GOT3 (cell line): ENCODE measurements at regions not wholly inside any gene's neighbourhood (a gene's known extent, or its start where the extent isn't known, plus 50 kb on each side); places are given as distances from the start of the nearest gene placed in this dataset.

ENCODE experiments used
- DNase-seq: peaks from one replicate; lab custom pipeline; 2025; ENCODE audit warnings: mixed read lengths; lab: John Stamatoyannopoulos, UW

DNA sequence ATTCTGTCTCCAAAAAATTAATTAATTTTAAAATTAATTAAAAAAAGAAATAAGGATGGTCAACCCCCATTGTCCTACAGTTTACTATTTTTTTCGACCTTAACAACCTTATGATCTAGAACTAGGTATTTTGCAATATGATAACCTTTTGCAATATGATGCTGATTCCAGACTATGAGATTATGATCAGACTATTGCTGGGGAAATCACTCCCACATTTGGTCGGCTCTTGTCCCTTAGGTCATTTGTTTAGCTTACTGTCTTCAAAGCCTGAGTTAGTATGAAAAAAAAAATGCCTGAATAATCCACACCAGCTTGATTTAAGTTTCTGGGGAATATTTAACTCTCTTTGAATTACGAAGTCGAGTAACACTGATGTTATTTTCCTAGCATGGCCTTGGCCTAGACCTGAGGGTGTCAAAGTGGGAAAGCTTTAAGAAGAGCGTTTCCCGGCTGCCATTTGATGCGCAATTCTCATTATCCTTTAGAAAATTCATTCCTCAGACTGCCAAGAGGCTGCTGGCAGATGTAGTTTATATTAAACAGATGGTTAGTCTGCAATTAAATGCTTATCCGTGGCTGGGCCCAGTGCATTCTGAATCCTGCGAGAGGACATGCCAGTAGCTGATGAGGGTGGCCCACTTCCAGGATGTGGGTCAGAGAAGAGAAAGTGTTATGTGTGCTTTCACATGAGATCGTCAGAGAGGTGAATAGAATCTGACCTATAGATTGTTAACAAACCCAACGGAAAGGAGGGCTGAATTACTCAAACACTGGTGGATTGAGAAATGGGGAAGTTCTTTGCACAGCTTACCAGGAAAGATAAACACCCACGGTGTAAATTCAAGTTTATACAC, 496.0 kb upstream of the THBS1 start:
- DNase-seq = no peak

GRCh38 chr15:39086641-39087040, 494.2 kb upstream of the THBS1 start:
- DNase-seq = no peak

- DNase-seq = no peak
Observed at GRCh38 chr15:39088156-39088555, 492.7 kb upstream of the THBS1 start.

DNA sequence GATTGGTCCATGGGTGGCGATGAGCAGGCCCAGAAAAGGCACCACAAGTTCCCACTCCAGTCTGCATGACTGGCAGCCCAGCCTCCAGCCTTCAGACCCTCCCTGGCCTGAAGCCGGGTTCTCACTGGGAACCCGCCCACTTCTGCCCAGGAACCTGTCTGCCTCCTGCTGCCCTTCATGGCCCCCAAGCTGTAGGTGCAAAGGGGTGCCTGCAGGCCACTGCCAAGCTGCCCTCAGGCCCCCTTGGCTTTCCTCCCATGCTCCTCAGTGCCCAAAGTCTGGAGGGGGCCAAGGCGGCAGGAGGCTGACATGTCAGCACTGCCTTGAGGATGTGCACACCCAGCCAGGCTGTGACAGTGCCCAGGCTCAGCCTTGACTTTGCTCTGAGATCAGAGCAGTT, 488.5 kb upstream of the THBS1 start:
- DNase-seq = no peak

DNA sequence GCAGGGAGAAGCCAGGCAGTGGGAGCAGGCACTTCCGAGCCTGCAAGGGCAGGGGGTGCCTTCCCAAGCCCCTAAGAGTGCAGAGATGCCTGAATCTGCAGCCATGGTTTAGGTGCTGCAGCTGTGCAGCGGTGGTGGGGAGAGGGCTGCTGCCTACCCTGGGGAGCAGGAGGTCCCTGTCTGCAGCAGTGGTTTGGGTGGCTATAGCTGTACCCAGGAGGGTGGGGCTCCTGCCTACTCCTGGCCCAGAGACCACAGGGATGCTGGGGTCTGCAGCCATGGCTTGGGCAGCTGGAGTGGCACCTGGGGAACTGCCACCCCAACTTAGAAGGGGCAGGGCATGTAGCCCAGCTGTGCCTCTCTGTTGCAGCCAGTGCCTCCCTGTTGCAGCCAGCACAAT, 488.1 kb upstream of the THBS1 start:
- no peak for DNase-seq

- no peak for DNase-seq
Observed at GRCh38 chr15:39094116-39094515, 486.8 kb upstream of the THBS1 start.

DNA sequence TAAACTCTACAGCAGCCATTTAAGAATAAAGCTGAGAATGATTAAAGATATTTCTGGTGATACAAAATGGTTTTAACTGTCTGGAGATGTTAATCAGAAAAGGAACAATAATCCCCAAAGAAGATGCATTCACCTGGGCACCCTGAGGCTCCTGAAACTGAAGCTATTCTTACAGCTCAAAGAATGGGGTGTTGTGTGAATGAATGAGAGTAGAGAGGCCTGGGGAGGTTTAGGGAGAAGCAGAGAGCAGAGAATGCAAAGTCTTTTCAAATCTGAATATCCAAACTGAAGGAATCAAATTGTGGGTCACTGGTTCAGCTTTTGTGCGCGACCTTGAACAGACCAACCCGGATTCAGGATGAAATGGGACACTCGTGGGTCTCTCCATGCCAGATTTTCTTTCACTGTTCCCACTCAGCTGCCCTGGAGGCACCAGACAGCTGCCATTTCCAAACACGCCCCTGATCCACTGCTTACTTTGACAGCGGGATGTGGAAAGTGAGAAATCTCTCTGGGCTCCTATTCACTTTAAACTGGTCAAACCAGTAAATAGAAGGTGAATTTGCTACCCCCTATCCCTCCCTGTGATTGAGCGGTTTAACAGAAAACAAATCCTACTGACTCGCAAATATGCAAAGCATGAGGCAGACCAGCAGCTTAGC, 485.5 kb upstream of the THBS1 start:
- DNase-seq = no peak

- DNase-seq = no peak
Observed at GRCh38 chr15:39096608-39097205, 484.2 kb upstream of the THBS1 start.

GRCh38 chr15:39099524-39099923, 481.4 kb upstream of the THBS1 start:
- no peak for DNase-seq

DNA sequence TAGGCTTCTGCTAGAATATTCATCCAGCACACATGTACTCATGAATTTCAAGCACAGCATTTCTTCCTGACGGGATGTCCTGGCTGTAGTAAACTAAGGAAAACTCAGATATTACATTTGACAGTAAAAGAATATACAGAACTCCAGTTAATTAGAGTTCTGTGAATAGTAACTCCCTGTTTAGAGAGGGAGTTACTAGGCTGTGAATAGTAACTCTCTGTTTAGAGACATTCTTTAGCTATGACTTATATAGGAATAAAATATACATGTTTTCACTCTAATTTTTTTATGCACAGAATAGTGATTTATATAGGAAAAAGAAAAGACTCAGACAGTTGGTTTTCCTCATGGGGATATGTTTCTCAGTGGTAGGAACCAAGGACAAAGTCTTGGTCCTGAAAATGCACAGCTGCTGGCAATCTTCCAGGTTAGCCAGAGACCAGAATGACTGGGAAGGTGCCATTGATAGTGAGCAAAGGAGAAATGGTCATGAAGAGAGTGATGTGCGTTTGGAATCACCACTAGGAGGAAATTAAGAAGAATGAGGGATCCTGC, 480.7 kb upstream of the THBS1 start:
- no peak for DNase-seq

DNA sequence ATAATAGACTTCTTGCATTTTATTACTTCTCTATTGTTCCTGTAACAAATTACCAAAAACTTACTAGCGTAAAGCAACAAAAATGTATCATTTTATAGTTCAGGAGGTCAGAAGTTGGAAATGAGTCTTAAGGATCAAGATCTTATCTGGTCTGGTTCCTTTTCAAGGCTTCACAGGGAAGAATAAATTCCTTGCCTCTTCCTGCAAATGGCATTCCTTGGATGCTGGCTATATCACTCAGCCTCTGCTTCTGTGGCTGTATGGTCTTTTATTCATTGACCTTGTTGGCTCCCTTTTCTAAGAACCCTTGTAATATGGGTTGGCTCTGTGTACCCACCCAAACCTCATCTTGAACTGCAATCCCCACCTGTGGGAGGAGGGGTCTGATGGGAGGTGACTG, 478.4 kb upstream of the THBS1 start:
- no peak for DNase-seq

DNA sequence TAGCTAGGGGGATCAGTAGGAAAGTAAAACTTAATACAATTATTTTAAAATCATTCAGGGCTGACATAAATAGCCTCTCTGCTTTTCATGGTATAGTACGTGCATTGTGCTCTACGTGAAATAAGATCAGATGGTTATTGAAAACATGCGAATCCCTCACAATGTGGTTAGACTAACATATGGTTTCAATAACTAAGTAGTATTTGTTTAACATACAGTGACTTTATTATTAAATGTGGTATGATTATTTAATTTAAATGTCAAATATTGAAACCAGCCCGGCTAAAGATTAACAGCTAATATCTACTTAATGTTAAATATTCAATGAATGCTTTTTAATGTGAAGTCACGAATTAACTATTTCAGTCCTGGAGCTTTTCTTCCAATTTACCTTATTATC, 473.9 kb upstream of the THBS1 start:
- no peak for DNase-seq

GRCh38 chr15:39108021-39108420, 472.9 kb upstream of the THBS1 start:
- no peak for DNase-seq

DNA sequence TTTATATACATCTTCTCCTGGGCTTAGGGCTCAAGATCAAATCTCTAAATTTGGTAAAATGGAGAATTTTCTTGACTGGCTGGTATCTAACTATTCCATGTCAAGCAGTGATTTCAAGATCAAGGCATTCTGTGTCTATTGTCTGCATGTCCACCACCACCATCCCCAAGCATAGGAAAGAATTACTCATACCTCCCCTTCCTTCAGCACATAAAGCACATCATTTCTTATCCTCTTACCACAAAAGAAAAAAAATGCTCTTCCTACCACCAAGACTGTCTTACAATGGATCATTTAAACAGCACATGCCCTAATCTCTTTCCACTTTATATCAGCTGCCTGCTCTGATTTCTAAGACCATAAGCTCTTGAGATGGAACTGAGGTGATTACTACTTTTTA, 470.5 kb upstream of the THBS1 start:
- DNase-seq = no peak

- DNase-seq = no peak
Observed at GRCh38 chr15:39110746-39111145, 470.1 kb upstream of the THBS1 start.

GRCh38 chr15:39113741-39114140, 467.1 kb upstream of the THBS1 start:
- DNase-seq = no peak

DNA sequence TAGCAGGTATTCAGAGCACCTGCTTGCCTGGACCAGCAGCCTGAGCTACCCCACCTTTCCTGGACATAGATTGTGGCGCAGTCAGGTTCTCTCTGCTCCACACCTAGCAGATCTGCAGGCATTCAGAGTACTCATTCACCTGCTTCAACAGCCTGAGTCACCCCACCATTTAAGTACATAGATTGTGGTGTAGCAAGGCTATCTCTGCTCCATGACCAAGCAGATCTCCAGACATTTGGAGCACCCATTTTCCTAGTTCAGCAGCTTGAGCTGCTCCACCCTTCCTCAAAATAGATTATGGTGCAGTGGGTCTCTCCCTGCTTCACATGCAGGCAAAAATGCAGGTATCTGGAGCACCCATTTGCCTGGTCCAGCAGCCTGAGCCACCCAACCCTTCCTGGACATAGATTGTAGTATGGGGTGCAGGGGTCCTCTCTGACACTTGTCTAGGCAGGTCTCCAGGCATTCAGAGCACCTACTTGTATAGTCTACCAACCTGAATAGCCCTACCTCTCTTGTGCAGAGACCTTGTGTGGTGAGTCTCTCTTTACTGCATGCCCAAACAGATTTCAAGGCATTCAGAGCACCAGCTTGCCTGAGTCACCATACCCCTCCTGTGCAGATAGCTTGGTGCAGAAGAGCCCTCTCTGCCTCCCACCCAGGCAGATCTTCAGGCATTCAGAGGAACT, 466.0 kb upstream of the THBS1 start:
- DNase-seq = no peak

GRCh38 chr15:39115379-39116057, 465.4 kb upstream of the THBS1 start:
- no peak for DNase-seq

GRCh38 chr15:39118510-39118909, 462.4 kb upstream of the THBS1 start:
- DNase-seq = no peak

- no peak for DNase-seq
Observed at GRCh38 chr15:39124155-39124552, 456.7 kb upstream of the THBS1 start.

GRCh38 chr15:39124553-39125171, 456.2 kb upstream of the THBS1 start:
- no peak for DNase-seq
